Adrenal gland (tissue), 5 donors: ENCODE measurements at regions not wholly inside any gene's neighbourhood (a gene's known extent, or its start where the extent isn't known, plus 50 kb on each side); places are given as distances from the start of the nearest gene placed in this dataset.

Experiments used
- POLR2A ChIP-seq, 2 donors: fragments of 450-650 bp; IDR thresholded peaks; one replicate each; pipeline ENCODE4 v1.6.1; 2017; ENCODE audit warnings: antibody characterized with exemption in 2 of 2, mild to moderate bottlenecking in 2 of 2, moderate library complexity in 1 of 2
- TF ChIP-seq, protein P1 (sequence below), 6 experiments: fragments of 450-650 bp in 4 of 6; fragments of 200-600 bp in 2 of 6; sonication (generic) in 1 of 6; IDR thresholded peaks; 1 replicate in 5 of 6; 2 replicates in 1 of 6; pipeline versions ENCODE4 v1.5.1 to v1.8.0; 2016 to 2021; ENCODE audit warnings: antibody characterized with exemption in 6 of 6, mild to moderate bottlenecking in 2 of 6, moderate library complexity in 1 of 6
- donor health status: DM: no; HTN: no; CAD: no.

DNA sequence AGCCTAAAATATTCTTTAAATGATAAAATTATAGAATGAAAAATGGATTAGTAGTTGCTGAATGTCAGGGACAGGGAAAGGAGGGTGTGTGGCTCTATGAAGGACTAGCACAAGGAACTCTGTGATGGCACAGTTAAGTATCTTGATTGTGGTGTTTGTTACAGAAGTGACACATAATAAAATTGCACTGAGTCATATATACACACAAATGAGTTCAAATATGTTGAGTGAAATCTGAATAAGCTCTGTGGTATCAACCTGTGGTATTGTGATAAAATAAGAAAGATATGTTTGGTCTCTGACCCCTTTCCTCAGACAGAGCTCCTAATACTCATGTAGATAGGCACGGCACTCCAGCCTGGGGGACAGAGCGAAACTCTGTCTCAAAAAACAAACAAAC lies 181.5 kb upstream of the TRIM24 start:
- TF ChIP-seq, protein P1, sequence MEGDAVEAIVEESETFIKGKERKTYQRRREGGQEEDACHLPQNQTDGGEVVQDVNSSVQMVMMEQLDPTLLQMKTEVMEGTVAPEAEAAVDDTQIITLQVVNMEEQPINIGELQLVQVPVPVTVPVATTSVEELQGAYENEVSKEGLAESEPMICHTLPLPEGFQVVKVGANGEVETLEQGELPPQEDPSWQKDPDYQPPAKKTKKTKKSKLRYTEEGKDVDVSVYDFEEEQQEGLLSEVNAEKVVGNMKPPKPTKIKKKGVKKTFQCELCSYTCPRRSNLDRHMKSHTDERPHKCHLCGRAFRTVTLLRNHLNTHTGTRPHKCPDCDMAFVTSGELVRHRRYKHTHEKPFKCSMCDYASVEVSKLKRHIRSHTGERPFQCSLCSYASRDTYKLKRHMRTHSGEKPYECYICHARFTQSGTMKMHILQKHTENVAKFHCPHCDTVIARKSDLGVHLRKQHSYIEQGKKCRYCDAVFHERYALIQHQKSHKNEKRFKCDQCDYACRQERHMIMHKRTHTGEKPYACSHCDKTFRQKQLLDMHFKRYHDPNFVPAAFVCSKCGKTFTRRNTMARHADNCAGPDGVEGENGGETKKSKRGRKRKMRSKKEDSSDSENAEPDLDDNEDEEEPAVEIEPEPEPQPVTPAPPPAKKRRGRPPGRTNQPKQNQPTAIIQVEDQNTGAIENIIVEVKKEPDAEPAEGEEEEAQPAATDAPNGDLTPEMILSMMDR (IDR thresholded peaks at IDR 0.05): no peak
- TF ChIP-seq POLR2A (IDR thresholded peaks at IDR 0.05): no peak
